NCI-H128 (cell line): ENCODE measurements at regions not wholly inside any gene's neighbourhood (a gene's known extent, or its start where the extent isn't known, plus 50 kb on each side); places are given as distances from the start of the nearest gene placed in this dataset.

Experiments
- DNase-seq: peaks from one replicate; lab custom pipeline; 2025; ENCODE audit not compliant: unreplicated experiment; lab: John Stamatoyannopoulos, UW

GRCh38 chr11:91871791-91872190 is 352.8 kb upstream of the FAT3 start:
- no peak for DNase-seq

GRCh38 chr11:91871048-91871447 is 353.6 kb upstream of the FAT3 start:
- DNase-seq: no peak

GRCh38 chr11:91869686-91870085 is 354.9 kb upstream of the FAT3 start:
- no peak for DNase-seq

GRCh38 chr11:91866642-91867041 is 358.0 kb upstream of the FAT3 start:
- no peak for DNase-seq

- no peak for DNase-seq
Measured at GRCh38 chr11:91860661-91861060, 364.0 kb upstream of the FAT3 start.

- no peak for DNase-seq
Measured at GRCh38 chr11:91859666-91860065, 365.0 kb upstream of the FAT3 start.

- DNase-seq: no peak
Measured at GRCh38 chr11:91857179-91857578, 367.4 kb upstream of the FAT3 start.

- DNase-seq: no peak
Measured at GRCh38 chr11:91854780-91855179, 369.8 kb upstream of the FAT3 start.

- DNase-seq: no peak
Measured at GRCh38 chr11:91854171-91854570, 370.4 kb upstream of the FAT3 start.

GRCh38 chr11:91851908-91852307 is 372.7 kb upstream of the FAT3 start:
- DNase-seq: no peak

- DNase-seq: no peak
Measured at GRCh38 chr11:91850533-91851275, 373.9 kb upstream of the FAT3 start.

GRCh38 chr11:91850021-91850420 is 374.6 kb upstream of the FAT3 start:
- no peak for DNase-seq

GRCh38 chr11:91846649-91847048 is 378.0 kb upstream of the FAT3 start:
- no peak for DNase-seq

- DNase-seq: no peak
Measured at GRCh38 chr11:91846002-91846401, 378.6 kb upstream of the FAT3 start.

GRCh38 chr11:91840640-91841240 is 383.9 kb upstream of the FAT3 start:
- DNase-seq: no peak

- no peak for DNase-seq
Measured at GRCh38 chr11:91837411-91838330, 386.9 kb upstream of the FAT3 start.

- no peak for DNase-seq
Measured at GRCh38 chr11:91835051-91835560, 389.5 kb upstream of the FAT3 start.

GRCh38 chr11:91828901-91829300 is 395.7 kb upstream of the FAT3 start:
- DNase-seq: no peak

- no peak for DNase-seq
Measured at GRCh38 chr11:91825777-91826176, 398.8 kb upstream of the FAT3 start.

GRCh38 chr11:91823252-91823830 is 401.3 kb upstream of the FAT3 start:
- DNase-seq: no peak

- DNase-seq: no peak
Measured at GRCh38 chr11:91822805-91823204, 401.8 kb upstream of the FAT3 start.
